Liver (tissue), 8 donors: ENCODE measurements at regions not wholly inside any gene's neighbourhood (a gene's known extent, or its start where the extent isn't known, plus 50 kb on each side); places are given as distances from the start of the nearest gene placed in this dataset.

Experiments used
- DNase-seq: peaks from one replicate; pipeline ENCODE4 v3.0.0-alpha.2; 2017; ENCODE audit warnings: low spot score
- H3K27ac ChIP-seq, 2 donors: one replicate each; pipeline ENCODE4 v1.7.0; 2013; ENCODE audit warnings: inconsistent platforms in 2 of 2, low read length in 2 of 2, control low read depth in 1 of 2, low read depth in 1 of 2, mild to moderate bottlenecking in 1 of 2
- H3K27me3 ChIP-seq, 4 donors: one replicate each; pipeline versions ENCODE4 v1.6.1 to v1.7.0; 2013; ENCODE audit warnings: low read length in 3 of 4, inconsistent platforms in 1 of 4, mild to moderate bottlenecking in 1 of 4, moderate library complexity in 1 of 4; ENCODE audit not compliant: control insufficient read depth in 4 of 4, insufficient read depth in 4 of 4
- H3K36me3 ChIP-seq, 4 donors: one replicate each; pipeline versions ENCODE4 v1.6.1 to v1.7.0; 2013; ENCODE audit warnings: low read length in 3 of 4, mild to moderate bottlenecking in 3 of 4, low read depth in 1 of 4, moderate library complexity in 1 of 4; ENCODE audit not compliant: control insufficient read depth in 4 of 4, insufficient read depth in 3 of 4
- H3K4me1 ChIP-seq, 4 donors: one replicate each; pipeline versions ENCODE4 v1.6.1 to v1.7.0; 2013; ENCODE audit warnings: low read length in 3 of 4, mild to moderate bottlenecking in 3 of 4, moderate library complexity in 1 of 4; ENCODE audit not compliant: control insufficient read depth in 4 of 4, insufficient read depth in 4 of 4
- H3K4me3 ChIP-seq, 3 donors: one replicate each; pipeline versions ENCODE4 v1.6.1 to v1.7.0; 2013; ENCODE audit warnings: low read length in 3 of 3, control low read depth in 1 of 3, low read depth in 1 of 3, mild to moderate bottlenecking in 1 of 3
- H3K9ac ChIP-seq, 2 donors: one replicate each; pipeline ENCODE4 v1.7.0; 2013; ENCODE audit warnings: low read length in 2 of 2, mild to moderate bottlenecking in 2 of 2, moderate library complexity in 2 of 2, control low read depth in 1 of 2, low read depth in 1 of 2
- H3K9me3 ChIP-seq, 4 donors: one replicate each; pipeline versions ENCODE4 v1.6.1 to v1.7.0; 2013; ENCODE audit warnings: low read length in 3 of 4; ENCODE audit not compliant: control insufficient read depth in 4 of 4
- CTCF ChIP-seq: fragments of 150-350 bp; IDR thresholded peaks from 2 replicates; pipeline ENCODE4 v1.5.1; 2017; ENCODE audit warnings: improper control_type of control experiment, low read depth, low read length; ENCODE audit not compliant: missing input control
- EGR1 ChIP-seq, 2 donors: IDR thresholded peaks; 2 replicates each; pipeline ENCODE4 v1.6.1; 2016 to 2018; ENCODE audit warnings: antibody characterized with exemption in 2 of 2, low read depth in 2 of 2
- FOXA1 ChIP-seq: IDR thresholded peaks from 2 replicates; pipeline ENCODE4 v1.6.1; 2016; ENCODE audit warnings: antibody characterized with exemption
- FOXA2 ChIP-seq: IDR thresholded peaks from 2 replicates; pipeline ENCODE4 v1.6.1; 2016; ENCODE audit warnings: antibody characterized with exemption
- GABPA ChIP-seq, 2 donors: IDR thresholded peaks in 1 of 2; conservative IDR thresholded peaks in 1 of 2; 2 replicates each; pipeline ENCODE4 v1.6.1; 2016; ENCODE audit warnings: antibody characterized with exemption in 2 of 2, mild to moderate bottlenecking in 1 of 2, moderate library complexity in 1 of 2
- HNF4G ChIP-seq: IDR thresholded peaks from 2 replicates; pipeline ENCODE4 v1.6.1; 2016; ENCODE audit warnings: antibody characterized with exemption
- JUND ChIP-seq, 2 donors: IDR thresholded peaks; 2 replicates each; pipeline ENCODE4 v1.6.1; 2016; ENCODE audit warnings: antibody characterized with exemption in 2 of 2
- MAX ChIP-seq: IDR thresholded peaks from 2 replicates; pipeline ENCODE4 v1.6.1; 2016; ENCODE audit warnings: antibody characterized with exemption
- NR2F2 ChIP-seq: IDR thresholded peaks from 2 replicates; pipeline ENCODE4 v1.6.1; 2016; ENCODE audit warnings: antibody characterized with exemption
- RAD21 ChIP-seq, 2 donors: IDR thresholded peaks; 2 replicates each; pipeline ENCODE4 v1.6.1; 2016; ENCODE audit warnings: antibody characterized with exemption in 2 of 2, mild to moderate bottlenecking in 2 of 2
- REST ChIP-seq: IDR thresholded peaks from 2 replicates; pipeline ENCODE4 v1.6.1; 2016; ENCODE audit warnings: antibody characterized with exemption, mild to moderate bottlenecking
- RXRA ChIP-seq, 2 donors: IDR thresholded peaks; 2 replicates each; pipeline ENCODE4 v1.6.1; 2017 to 2018; ENCODE audit warnings: antibody characterized with exemption in 2 of 2, mild to moderate bottlenecking in 1 of 2
- SP1 ChIP-seq: IDR thresholded peaks from 2 replicates; pipeline ENCODE4 v1.6.1; 2018; ENCODE audit warnings: antibody characterized with exemption, mild to moderate bottlenecking
- TAF1 ChIP-seq: conservative IDR thresholded peaks from 2 replicates; pipeline ENCODE4 v1.6.1; 2016; ENCODE audit warnings: antibody characterized with exemption, mild to moderate bottlenecking
- YY1 ChIP-seq: IDR thresholded peaks from 2 replicates; pipeline ENCODE4 v1.6.1; 2016; ENCODE audit warnings: antibody characterized with exemption, mild to moderate bottlenecking
- WGBS: extraction: QIAGEN DNeasy Blood & Tissue Kit; methylation state at CpG from one replicate; pipeline ENCODE4 v1.1.7; 2013; 5-methylcytosine and 5-hydroxymethylcytosine counted together
- TF ChIP-seq, protein P1 (sequence below): IDR thresholded peaks from 2 replicates; pipeline ENCODE4 v1.6.1; 2016; ENCODE audit warnings: antibody characterized with exemption
- TF ChIP-seq, protein P2 (sequence below): IDR thresholded peaks from 2 replicates; pipeline ENCODE4 v1.6.1; 2016; ENCODE audit warnings: antibody characterized with exemption
- donor health status: healthy.
- donor health status: healthy.
- donor health status: healthy.
- donor health status: healthy.
- donor health status: healthy.

- DNase-seq: no peak
- WGBS: 85% methylated on average over 1 of the region's 1 CpG
- H3K36me3 ChIP-seq: no peaks in the 10 kb centered on the region
- H3K4me3 ChIP-seq: no peak overlapping the region
- H3K4me1 ChIP-seq: no peaks in the 10 kb centered on the region
- H3K27me3 ChIP-seq: no peaks in the 10 kb centered on the region
- H3K27ac ChIP-seq: no peak overlapping the region
- TF ChIP-seq FOXA2 (no peak), TAF1 (no peak), FOXA1 (no peak), EGR1 (IDR thresholded peaks at IDR 0.05; ENCODE audit: low read depth in 2 of 2) (no peak), HNF4G (no peak), JUND (IDR thresholded peaks at IDR 0.05) (no peak), REST (no peak), GABPA (IDR thresholded peaks at IDR 0.05 in 1 of 2, conservative IDR thresholded peaks at IDR 0.05 in 1 of 2) (no peak), MAX (no peak)
- TF ChIP-seq, protein P1, sequence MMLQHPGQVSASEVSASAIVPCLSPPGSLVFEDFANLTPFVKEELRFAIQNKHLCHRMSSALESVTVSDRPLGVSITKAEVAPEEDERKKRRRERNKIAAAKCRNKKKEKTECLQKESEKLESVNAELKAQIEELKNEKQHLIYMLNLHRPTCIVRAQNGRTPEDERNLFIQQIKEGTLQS: no peak
- TF ChIP-seq, protein P2, sequence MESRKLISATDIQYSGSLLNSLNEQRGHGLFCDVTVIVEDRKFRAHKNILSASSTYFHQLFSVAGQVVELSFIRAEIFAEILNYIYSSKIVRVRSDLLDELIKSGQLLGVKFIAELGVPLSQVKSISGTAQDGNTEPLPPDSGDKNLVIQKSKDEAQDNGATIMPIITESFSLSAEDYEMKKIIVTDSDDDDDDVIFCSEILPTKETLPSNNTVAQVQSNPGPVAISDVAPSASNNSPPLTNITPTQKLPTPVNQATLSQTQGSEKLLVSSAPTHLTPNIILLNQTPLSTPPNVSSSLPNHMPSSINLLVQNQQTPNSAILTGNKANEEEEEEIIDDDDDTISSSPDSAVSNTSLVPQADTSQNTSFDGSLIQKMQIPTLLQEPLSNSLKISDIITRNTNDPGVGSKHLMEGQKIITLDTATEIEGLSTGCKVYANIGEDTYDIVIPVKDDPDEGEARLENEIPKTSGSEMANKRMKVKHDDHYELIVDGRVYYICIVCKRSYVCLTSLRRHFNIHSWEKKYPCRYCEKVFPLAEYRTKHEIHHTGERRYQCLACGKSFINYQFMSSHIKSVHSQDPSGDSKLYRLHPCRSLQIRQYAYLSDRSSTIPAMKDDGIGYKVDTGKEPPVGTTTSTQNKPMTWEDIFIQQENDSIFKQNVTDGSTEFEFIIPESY: no peak
- H3K9me3 ChIP-seq: no peaks in the 10 kb centered on the region
- no peak overlapping the region for H3K9ac ChIP-seq
Observed at GRCh38 chr13:42400188-42400833, 128.4 kb downstream of the AKAP11 start.

GRCh38 chr13:42401376-42401775 lies 129.4 kb downstream of the AKAP11 start:
- no peak for DNase-seq
- Histone ChIP-seq H3K27me3 (no peaks in the 10 kb centered on the region), H3K9ac (no peak overlapping the region), H3K36me3 (no peaks in the 10 kb centered on the region), H3K4me3 (no peak overlapping the region), H3K9me3 (no peaks in the 10 kb centered on the region), H3K27ac (no peak overlapping the region), H3K4me1 (no peaks in the 10 kb centered on the region)
- WGBS: 88% methylated on average over 3 of the region's 3 CpGs
- TF ChIP-seq MAX: no peak
- no peak for TF ChIP-seq CTCF
- TF ChIP-seq REST: no peak
- TF ChIP-seq, protein P1: no peak
- TF ChIP-seq FOXA2: no peak
- TF ChIP-seq NR2F2: no peak
- no peak for TF ChIP-seq JUND (IDR thresholded peaks at IDR 0.05)
- TF ChIP-seq RAD21 (IDR thresholded peaks at IDR 0.05): no peak
- no peak for TF ChIP-seq TAF1
- no peak for TF ChIP-seq RXRA (IDR thresholded peaks at IDR 0.05)
- TF ChIP-seq, protein P2: no peak
- TF ChIP-seq EGR1 (IDR thresholded peaks at IDR 0.05; ENCODE audit: low read depth in 2 of 2): no peak
- TF ChIP-seq SP1: no peak
- no peak for TF ChIP-seq YY1
